Neural cell (in vitro differentiated cells): ENCODE measurements at regions not wholly inside any gene's neighbourhood (a gene's known extent, or its start where the extent isn't known, plus 50 kb on each side); places are given as distances from the start of the nearest gene placed in this dataset.

Source experiments
- H2AFZ ChIP-seq: fragments of 200-600, 300-800 bp; sonication (generic), shearing (Covaris generic); 2 replicates; pipeline ENCODE4 v1.6.0; 2014; ENCODE audit warnings: low read depth, mild to moderate bottlenecking, antibody characterized with exemption, low read length, moderate library complexity
- H3F3A ChIP-seq: fragments of 200-600 bp; shearing (Covaris generic); 2 replicates; pipeline ENCODE4 v1.6.1; 2016; ENCODE audit warnings: mild to moderate bottlenecking, moderate library complexity, mixed read lengths, antibody characterized with exemption, low read length; ENCODE audit not compliant: insufficient read depth, poor library complexity, severe bottlenecking
- H3K27ac ChIP-seq: fragments of 200-600, 300-800 bp; sonication (generic), shearing (Covaris generic); 2 replicates; pipeline ENCODE4 v1.5.1; 2014; ENCODE audit warnings: mild to moderate bottlenecking, low read length, moderate library complexity
- H3K27me3 ChIP-seq: fragments of 300-800, 200-600 bp; sonication (generic), shearing (Covaris generic); 2 replicates; pipeline ENCODE4 v1.6.0; 2014; ENCODE audit warnings: mild to moderate bottlenecking, low read depth, low read length, moderate library complexity; ENCODE audit not compliant: insufficient read depth
- H3K36me3 ChIP-seq: fragments of 300-800, 200-600 bp; sonication (generic), shearing (Covaris generic); 2 replicates; pipeline ENCODE4 v1.5.1; 2014; ENCODE audit warnings: mild to moderate bottlenecking, antibody characterized with exemption, low read length, moderate library complexity; ENCODE audit not compliant: insufficient read depth
- H3K4me2 ChIP-seq: fragments of 300-800, 200-600 bp; sonication (generic), shearing (Covaris generic); 2 replicates; pipeline ENCODE4 v1.6.0; 2014; ENCODE audit warnings: mild to moderate bottlenecking, low read length
- H3K4me3 ChIP-seq: fragments of 300-800, 200-600 bp; sonication (generic), shearing (Covaris generic); 2 replicates; pipeline ENCODE4 v1.5.1; 2014; ENCODE audit warnings: mild to moderate bottlenecking, low read length, moderate library complexity
- H3K79me2 ChIP-seq: fragments of 200-600 bp; shearing (Covaris generic); replicated peaks from 2 replicates; pipeline ENCODE4 v1.6.0; 2014; ENCODE audit warnings: mild to moderate bottlenecking, low read length, moderate library complexity; ENCODE audit not compliant: insufficient read depth
- H3K9ac ChIP-seq: fragments of 300-800, 200-600 bp; sonication (generic), shearing (Covaris generic); 2 replicates; pipeline ENCODE4 v1.6.1; 2016; ENCODE audit warnings: mild to moderate bottlenecking, low read length, mixed read lengths
- H3K9me2 ChIP-seq: fragments of 200-600 bp; shearing (Covaris generic); 2 replicates; pipeline ENCODE4 v1.6.1; 2016; ENCODE audit warnings: mild to moderate bottlenecking, low read length, mixed read lengths; ENCODE audit not compliant: insufficient read depth
- H3K9me3 ChIP-seq: fragments of 200-600, 300-800 bp; sonication (generic), shearing (Covaris generic); 2 replicates; pipeline ENCODE4 v1.6.1; 2016; ENCODE audit warnings: mild to moderate bottlenecking, mixed run types, low read length, moderate library complexity, mixed read lengths
- H4K20me1 ChIP-seq: fragments of 200-600 bp; shearing (Covaris generic); 2 replicates; pipeline ENCODE4 v1.6.1; 2016; ENCODE audit warnings: mild to moderate bottlenecking, mixed run types; ENCODE audit not compliant: insufficient read depth
- EP300 ChIP-seq: fragments of 450-650 bp; conservative IDR thresholded peaks from 2 replicates; pipeline ENCODE4 v1.6.1; 2014; ENCODE audit warnings: antibody characterized with exemption, mild to moderate bottlenecking, moderate library complexity; ENCODE audit not compliant: poor library complexity, severe bottlenecking
- EZH2 ChIP-seq: fragments of 200-600, 300-800 bp; shearing (Covaris generic), sonication (generic); IDR thresholded peaks from 2 replicates; pipeline ENCODE4 v1.6.1; 2014; ENCODE audit warnings: antibody characterized with exemption, low read length, borderline replicate concordance, mild to moderate bottlenecking; ENCODE audit not compliant: insufficient read depth, poor library complexity, severe bottlenecking
- MXI1 ChIP-seq: fragments of 450-650 bp; conservative IDR thresholded peaks from 2 replicates; pipeline ENCODE4 v1.6.1; 2014; ENCODE audit warnings: antibody characterized with exemption, mild to moderate bottlenecking; ENCODE audit not compliant: poor library complexity, severe bottlenecking
- POLR2AphosphoS5 ChIP-seq: IDR thresholded peaks from 2 replicates; pipeline ENCODE4 v1.6.1; 2012
- RAD21 ChIP-seq: fragments of 450-650 bp; conservative IDR thresholded peaks from 2 replicates; pipeline ENCODE4 v1.6.1; 2014; ENCODE audit warnings: antibody characterized with exemption, mild to moderate bottlenecking, moderate library complexity
- SMC3 ChIP-seq: fragments of 450-650 bp; conservative IDR thresholded peaks from 2 replicates; pipeline ENCODE4 v1.6.1; 2014; ENCODE audit warnings: antibody characterized with exemption, mild to moderate bottlenecking, moderate library complexity; ENCODE audit not compliant: poor library complexity
- TAF1 ChIP-seq: IDR thresholded peaks from 2 replicates; pipeline ENCODE4 v1.6.1; 2012; ENCODE audit warnings: low read depth
- TF ChIP-seq, protein P1 (sequence below): fragments of 450-650 bp; IDR thresholded peaks from 2 replicates; pipeline ENCODE4 v1.5.1; 2014; ENCODE audit warnings: antibody characterized with exemption, mild to moderate bottlenecking, moderate library complexity; ENCODE audit not compliant: poor library complexity, severe bottlenecking
- TF ChIP-seq, protein P2 (sequence below): IDR thresholded peaks from 2 replicates; pipeline ENCODE4 v1.6.1; 2012; ENCODE audit warnings: borderline replicate concordance

GRCh38 chr17:34010534-34010933, 244.6 kb upstream of the CCL2 start:
- Histone ChIP-seq H3K27me3 (no peaks in the 10 kb centered on the region), H4K20me1 (no peaks in the 10 kb centered on the region), H3K4me2 (no peak overlapping the region), H3K4me3 (no peak overlapping the region), H3K9me2 (no peaks in the 10 kb centered on the region), H3K36me3 (no peaks in the 10 kb centered on the region), H2AFZ (no peak overlapping the region), H3K27ac (no peak overlapping the region), H3K9me3 (peaks cover 3% of the 10 kb centered on the region), H3K9ac (no peak overlapping the region), H3F3A (no peaks in the 10 kb centered on the region), H3K79me2 (no peaks in the 10 kb centered on the region)
- TF ChIP-seq SMC3 (no peak), MXI1 (no peak), TAF1 (no peak), EZH2 (no peak), POLR2AphosphoS5 (no peak), EP300 (no peak)
- TF ChIP-seq, protein P1, sequence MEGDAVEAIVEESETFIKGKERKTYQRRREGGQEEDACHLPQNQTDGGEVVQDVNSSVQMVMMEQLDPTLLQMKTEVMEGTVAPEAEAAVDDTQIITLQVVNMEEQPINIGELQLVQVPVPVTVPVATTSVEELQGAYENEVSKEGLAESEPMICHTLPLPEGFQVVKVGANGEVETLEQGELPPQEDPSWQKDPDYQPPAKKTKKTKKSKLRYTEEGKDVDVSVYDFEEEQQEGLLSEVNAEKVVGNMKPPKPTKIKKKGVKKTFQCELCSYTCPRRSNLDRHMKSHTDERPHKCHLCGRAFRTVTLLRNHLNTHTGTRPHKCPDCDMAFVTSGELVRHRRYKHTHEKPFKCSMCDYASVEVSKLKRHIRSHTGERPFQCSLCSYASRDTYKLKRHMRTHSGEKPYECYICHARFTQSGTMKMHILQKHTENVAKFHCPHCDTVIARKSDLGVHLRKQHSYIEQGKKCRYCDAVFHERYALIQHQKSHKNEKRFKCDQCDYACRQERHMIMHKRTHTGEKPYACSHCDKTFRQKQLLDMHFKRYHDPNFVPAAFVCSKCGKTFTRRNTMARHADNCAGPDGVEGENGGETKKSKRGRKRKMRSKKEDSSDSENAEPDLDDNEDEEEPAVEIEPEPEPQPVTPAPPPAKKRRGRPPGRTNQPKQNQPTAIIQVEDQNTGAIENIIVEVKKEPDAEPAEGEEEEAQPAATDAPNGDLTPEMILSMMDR, result no peak

- no peaks in the 10 kb centered on the region for H3K79me2 ChIP-seq
- H3K36me3 ChIP-seq, result no peaks in the 10 kb centered on the region
- H3K9me3 ChIP-seq, result peaks cover 3% of the 10 kb centered on the region
- H3K4me2 ChIP-seq, result no peak overlapping the region
- no peaks in the 10 kb centered on the region for H4K20me1 ChIP-seq
- no peak overlapping the region for H2AFZ ChIP-seq
- no peak overlapping the region for H3K4me3 ChIP-seq
- H3K9ac ChIP-seq, result no peak overlapping the region
- TF ChIP-seq POLR2AphosphoS5, result no peak
- TF ChIP-seq MXI1, result no peak
- TF ChIP-seq, protein P1, result no peak
- TF ChIP-seq EP300, result no peak
- TF ChIP-seq RAD21, result no peak
- no peak for TF ChIP-seq SMC3
- no peak for TF ChIP-seq EZH2
- TF ChIP-seq, protein P2, sequence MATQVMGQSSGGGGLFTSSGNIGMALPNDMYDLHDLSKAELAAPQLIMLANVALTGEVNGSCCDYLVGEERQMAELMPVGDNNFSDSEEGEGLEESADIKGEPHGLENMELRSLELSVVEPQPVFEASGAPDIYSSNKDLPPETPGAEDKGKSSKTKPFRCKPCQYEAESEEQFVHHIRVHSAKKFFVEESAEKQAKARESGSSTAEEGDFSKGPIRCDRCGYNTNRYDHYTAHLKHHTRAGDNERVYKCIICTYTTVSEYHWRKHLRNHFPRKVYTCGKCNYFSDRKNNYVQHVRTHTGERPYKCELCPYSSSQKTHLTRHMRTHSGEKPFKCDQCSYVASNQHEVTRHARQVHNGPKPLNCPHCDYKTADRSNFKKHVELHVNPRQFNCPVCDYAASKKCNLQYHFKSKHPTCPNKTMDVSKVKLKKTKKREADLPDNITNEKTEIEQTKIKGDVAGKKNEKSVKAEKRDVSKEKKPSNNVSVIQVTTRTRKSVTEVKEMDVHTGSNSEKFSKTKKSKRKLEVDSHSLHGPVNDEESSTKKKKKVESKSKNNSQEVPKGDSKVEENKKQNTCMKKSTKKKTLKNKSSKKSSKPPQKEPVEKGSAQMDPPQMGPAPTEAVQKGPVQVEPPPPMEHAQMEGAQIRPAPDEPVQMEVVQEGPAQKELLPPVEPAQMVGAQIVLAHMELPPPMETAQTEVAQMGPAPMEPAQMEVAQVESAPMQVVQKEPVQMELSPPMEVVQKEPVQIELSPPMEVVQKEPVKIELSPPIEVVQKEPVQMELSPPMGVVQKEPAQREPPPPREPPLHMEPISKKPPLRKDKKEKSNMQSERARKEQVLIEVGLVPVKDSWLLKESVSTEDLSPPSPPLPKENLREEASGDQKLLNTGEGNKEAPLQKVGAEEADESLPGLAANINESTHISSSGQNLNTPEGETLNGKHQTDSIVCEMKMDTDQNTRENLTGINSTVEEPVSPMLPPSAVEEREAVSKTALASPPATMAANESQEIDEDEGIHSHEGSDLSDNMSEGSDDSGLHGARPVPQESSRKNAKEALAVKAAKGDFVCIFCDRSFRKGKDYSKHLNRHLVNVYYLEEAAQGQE, result no peak
- no peak for TF ChIP-seq TAF1
- H3K27me3 ChIP-seq, result no peaks in the 10 kb centered on the region
- H3K9me2 ChIP-seq, result no peaks in the 10 kb centered on the region
- no peak overlapping the region for H3K27ac ChIP-seq
- no peaks in the 10 kb centered on the region for H3F3A ChIP-seq
Measured at GRCh38 chr17:34011599-34011998, 243.5 kb upstream of the CCL2 start.
